ENCODE measurements at regions not wholly inside any gene's neighbourhood (a gene's known extent, or its start where the extent isn't known, plus 50 kb on each side); places are given as distances from the start of the nearest gene placed in this dataset.

DNA sequence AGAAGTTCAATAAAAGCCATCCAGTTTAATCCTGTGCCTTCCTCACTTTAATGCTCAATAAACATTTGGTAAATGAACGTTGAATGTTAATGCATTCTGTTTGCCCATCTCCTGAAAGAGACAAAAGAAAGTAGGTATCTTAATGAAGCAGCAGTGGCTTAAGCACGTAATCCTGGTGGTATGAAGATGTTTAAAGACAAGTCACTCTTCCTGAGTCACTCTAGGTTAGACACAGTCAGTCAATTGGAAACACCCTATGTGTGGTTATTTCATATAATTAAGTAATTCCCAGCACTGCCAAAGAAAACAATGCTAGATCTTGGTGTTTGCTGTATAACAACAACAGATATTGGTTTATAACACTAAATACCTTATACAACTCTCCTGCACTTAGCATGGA is 334.0 kb upstream of the FMN2 start:
- no peak overlapping the region for H3K27ac ChIP-seq
- H3K9me3 ChIP-seq: no peaks in the 10 kb centered on the region
- intact Hi-C loops (cut with DNase I; ENCODE audit: low total_unique reads): no loop called here
- no peak overlapping the region for H3K4me3 ChIP-seq
- no peak for TF ChIP-seq POLR2A (IDR thresholded peaks at IDR 0.05)
- TF ChIP-seq POLR2AphosphoS5 (IDR thresholded peaks at IDR 0.05): no peak
- TF ChIP-seq CTCF (IDR thresholded peaks at IDR 0.05 in 8 of 11, conservative IDR thresholded peaks at IDR 0.05 in 3 of 11): no peak
- WGBS, 5 donors: 80 to 87% (median 82%) methylated on average over 2 of the region's 2 CpGs
- H3K4me1 ChIP-seq: no peaks in the 10 kb centered on the region
- no peaks in the 10 kb centered on the region for H3K36me3 ChIP-seq
- no peaks in the 10 kb centered on the region for H3K27me3 ChIP-seq (replicated peaks in 1 of 7)
- DNase-seq: no peak

DNA sequence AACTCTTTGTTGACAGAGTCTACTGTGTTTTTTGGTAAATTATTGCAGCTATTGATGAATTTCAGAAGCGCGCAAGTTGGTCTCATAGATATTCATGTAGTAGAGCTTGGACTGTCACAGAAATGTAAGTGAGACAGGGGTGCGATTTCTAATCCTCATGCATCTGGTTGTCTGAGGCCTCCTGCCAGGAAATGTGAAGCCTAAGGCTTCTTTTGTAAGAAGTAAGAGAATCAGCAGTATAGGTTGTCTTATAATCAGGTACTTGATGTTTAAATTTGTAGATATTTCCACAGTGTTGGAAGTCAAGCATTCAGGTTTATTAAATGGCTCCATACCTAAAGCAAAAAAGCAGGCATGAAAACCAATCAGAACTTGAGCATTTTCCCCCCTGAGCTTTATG is 332.9 kb upstream of the FMN2 start:
- Histone ChIP-seq H3K4me1 (no peaks in the 10 kb centered on the region), H3K9me3 (no peaks in the 10 kb centered on the region), H3K27me3 (replicated peaks in 1 of 7) (no peaks in the 10 kb centered on the region), H3K36me3 (no peaks in the 10 kb centered on the region), H3K27ac (no peak overlapping the region), H3K4me3 (no peak overlapping the region)
- intact Hi-C loops (cut with DNase I; ENCODE audit: low total_unique reads): no loop called here
- 92 to 99% (median 94%) methylated on average over 3 of the region's 3 CpGs for WGBS, 5 donors
- DNase-seq: no peak
- no peak for TF ChIP-seq POLR2A (IDR thresholded peaks at IDR 0.05)
- no peak for TF ChIP-seq POLR2AphosphoS5 (IDR thresholded peaks at IDR 0.05)
- TF ChIP-seq CTCF (IDR thresholded peaks at IDR 0.05 in 8 of 11, conservative IDR thresholded peaks at IDR 0.05 in 3 of 11): no peak

DNA sequence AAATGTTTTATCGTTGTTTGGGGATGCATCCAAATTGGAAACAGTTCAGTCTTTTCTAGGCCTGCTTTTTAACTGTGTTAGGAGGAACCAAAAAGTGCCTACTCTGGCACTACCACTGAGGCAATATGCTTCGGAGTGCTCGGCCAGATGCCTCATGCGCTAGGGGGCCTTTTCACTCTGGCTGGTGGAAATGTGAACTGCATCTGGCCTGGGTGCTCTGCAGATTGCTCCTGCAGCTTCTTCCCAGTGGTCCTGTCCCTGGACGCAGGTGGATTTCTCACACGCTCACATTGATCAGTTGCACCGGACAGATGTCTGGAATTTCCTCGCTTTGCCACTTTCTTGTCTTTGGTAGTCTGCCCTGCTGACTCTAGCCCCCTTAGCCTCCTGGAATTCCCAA is 330.2 kb upstream of the FMN2 start:
- Histone ChIP-seq H3K27ac (no peak overlapping the region), H3K27me3 (replicated peaks in 1 of 7) (no peaks in the 10 kb centered on the region), H3K4me1 (no peaks in the 10 kb centered on the region), H3K36me3 (no peaks in the 10 kb centered on the region), H3K4me3 (no peak overlapping the region), H3K9me3 (no peaks in the 10 kb centered on the region)
- intact Hi-C loops (cut with DNase I; ENCODE audit: low total_unique reads): no loop called here
- TF ChIP-seq POLR2A (IDR thresholded peaks at IDR 0.05) (no peak), POLR2AphosphoS5 (IDR thresholded peaks at IDR 0.05) (no peak), CTCF (IDR thresholded peaks at IDR 0.05 in 8 of 11, conservative IDR thresholded peaks at IDR 0.05 in 3 of 11) (no peak)
- 94 to 99% (median 96%) methylated on average over 8 of the region's 8 CpGs for WGBS, 5 donors
- DNase-seq: no peak

- Histone ChIP-seq H3K4me3 (no peak overlapping the region), H3K9me3 (no peaks in the 10 kb centered on the region), H3K27ac (no peak overlapping the region), H3K36me3 (no peaks in the 10 kb centered on the region), H3K4me1 (no peaks in the 10 kb centered on the region), H3K27me3 (replicated peaks in 1 of 7) (no peaks in the 10 kb centered on the region)
- no peak for TF ChIP-seq POLR2AphosphoS5 (IDR thresholded peaks at IDR 0.05)
- TF ChIP-seq CTCF (IDR thresholded peaks at IDR 0.05 in 8 of 11, conservative IDR thresholded peaks at IDR 0.05 in 3 of 11): no peak
- no peak for TF ChIP-seq POLR2A (IDR thresholded peaks at IDR 0.05)
- no peak for DNase-seq
- intact Hi-C loops (cut with DNase I; ENCODE audit: low total_unique reads): no loop called here
- 45 to 86% (median 65%) methylated on average over 1 of the region's 1 CpG for WGBS, 5 donors
Observed at GRCh38 chr1:239763850-239764249, 327.8 kb upstream of the FMN2 start.
